GM12865 (cell line): ENCODE measurements at regions not wholly inside any gene's neighbourhood (a gene's known extent, or its start where the extent isn't known, plus 50 kb on each side); places are given as distances from the start of the nearest gene placed in this dataset.
"Not testable (repeated sequence)": the region's sequence is repeated elsewhere in the genome, so short reads cannot be mapped to it uniquely, and the experiment has no call there.

ENCODE experiments used
- DNase-seq: peaks from one replicate; pipeline ENCODE4 v3.0.0; 2010; ENCODE audit warnings: low read depth
- H3K4me3 ChIP-seq: 2 replicates; pipeline ENCODE4 v1.5.1; 2011; ENCODE audit warnings: mild to moderate bottlenecking, low read depth, low read length, control low read depth
- CTCF ChIP-seq: IDR thresholded peaks from 2 replicates; pipeline ENCODE4 v1.5.1; 2011; ENCODE audit warnings: low read length, control low read depth, low read depth, inconsistent platforms; ENCODE audit not compliant: insufficient read depth; ENCODE audit errors: missing control alignments

- no peak for TF ChIP-seq CTCF
- no peak for DNase-seq
- H3K4me3 ChIP-seq, result no peak overlapping the region
Observed at GRCh38 chr7:9124320-9124719, 690.9 kb downstream of the NXPH1 start.

DNA sequence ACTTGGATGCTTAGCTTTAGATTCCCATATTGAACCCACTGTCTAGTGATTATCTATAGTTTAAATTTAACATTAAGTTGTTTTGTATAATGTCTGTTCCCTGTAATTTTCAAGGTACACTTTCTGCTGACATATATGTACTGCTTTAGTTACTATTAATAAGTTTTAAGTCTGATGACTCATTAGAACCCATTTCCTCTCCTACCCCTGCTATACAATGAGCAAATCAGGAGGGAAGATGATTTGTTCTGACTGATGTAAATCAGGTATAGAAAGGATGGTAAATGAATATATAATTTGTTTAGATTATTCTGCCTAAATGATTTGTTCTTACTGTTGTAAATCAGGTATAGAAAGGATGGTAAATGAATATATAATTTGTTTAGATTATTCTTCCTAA is 691.8 kb downstream of the NXPH1 start:
- no peak overlapping the region for H3K4me3 ChIP-seq
- DNase-seq, result no peak
- TF ChIP-seq CTCF, result no peak

DNA sequence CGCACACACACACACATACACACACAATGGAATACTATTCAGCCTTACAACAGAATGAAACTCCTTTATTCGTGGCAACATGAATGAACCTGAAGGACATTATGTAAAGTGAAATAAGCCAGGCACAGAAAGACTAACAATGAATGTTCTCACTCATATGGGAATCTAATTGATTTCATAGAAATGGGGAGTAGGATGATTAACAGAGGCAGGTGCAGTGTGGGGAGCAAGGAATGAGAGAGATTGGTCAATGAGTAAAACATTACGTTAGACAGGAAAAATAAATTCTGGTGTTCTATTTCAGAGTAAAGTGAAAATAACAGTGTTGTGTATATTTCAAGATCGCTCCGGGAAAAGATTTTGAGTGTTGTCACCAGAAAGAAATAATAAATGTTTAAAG is 694.5 kb downstream of the NXPH1 start:
- no peak for DNase-seq
- no peak overlapping the region for H3K4me3 ChIP-seq
- no peak for TF ChIP-seq CTCF

GRCh38 chr7:9148687-9149086 is 715.3 kb downstream of the NXPH1 start:
- no peak for TF ChIP-seq CTCF
- no peak overlapping the region for H3K4me3 ChIP-seq
- DNase-seq, result no peak

DNA sequence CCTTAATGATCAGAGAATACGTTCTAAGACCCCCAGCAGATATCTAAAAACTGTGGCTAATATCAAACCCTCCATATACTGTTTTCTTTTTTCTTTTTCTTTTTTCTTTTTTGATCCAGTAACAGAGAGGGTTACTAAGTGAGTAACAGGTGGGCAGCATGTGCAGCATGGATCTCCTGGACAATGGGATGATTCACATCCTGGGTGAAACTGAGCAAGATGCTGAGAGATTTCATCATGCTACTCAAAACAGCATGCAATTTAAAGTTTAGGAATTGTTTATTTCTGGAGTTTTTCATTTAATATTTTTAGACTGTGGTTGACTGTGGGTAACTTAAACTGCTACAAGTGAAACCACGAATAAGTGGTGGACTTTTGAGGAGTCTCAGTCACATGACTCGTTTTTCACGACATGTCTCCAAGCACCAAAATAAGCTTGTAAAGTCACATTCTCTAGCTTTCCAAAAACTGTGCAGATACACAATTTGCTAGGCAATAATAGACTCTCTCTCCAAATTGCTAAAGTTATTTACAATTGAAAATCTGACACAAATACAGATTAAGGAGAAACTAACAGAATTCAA is 716.2 kb downstream of the NXPH1 start:
- TF ChIP-seq CTCF, result no peak
- no peak overlapping the region for H3K4me3 ChIP-seq
- no peak for DNase-seq

DNA sequence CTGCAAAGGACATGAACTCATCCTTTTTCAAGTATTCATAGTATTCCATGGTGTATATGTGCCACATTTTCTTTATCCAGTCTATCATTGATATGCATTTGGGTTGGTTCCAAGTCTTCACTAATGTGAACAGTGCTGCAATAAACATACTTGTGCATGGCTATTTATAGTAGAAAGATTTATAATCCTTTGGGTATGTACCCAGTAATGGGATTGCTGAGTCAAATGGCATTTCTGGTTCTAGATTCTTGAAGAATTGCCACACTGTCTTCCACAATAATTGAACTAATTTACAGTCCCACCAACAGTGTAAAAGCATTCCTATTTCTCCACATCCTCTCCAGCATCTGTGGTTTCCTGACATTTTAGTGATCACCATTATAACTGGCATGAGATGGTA is 730.3 kb downstream of the NXPH1 start:
- not testable (repeated sequence) for DNase-seq

GRCh38 chr7:9175871-9176270 is 742.5 kb downstream of the NXPH1 start:
- DNase-seq, result no peak
- no peak for TF ChIP-seq CTCF
- no peak overlapping the region for H3K4me3 ChIP-seq

More for the DNA sequence above, 730.3 kb downstream of the NXPH1 start:
- not testable (repeated sequence) for H3K4me3 ChIP-seq

DNA sequence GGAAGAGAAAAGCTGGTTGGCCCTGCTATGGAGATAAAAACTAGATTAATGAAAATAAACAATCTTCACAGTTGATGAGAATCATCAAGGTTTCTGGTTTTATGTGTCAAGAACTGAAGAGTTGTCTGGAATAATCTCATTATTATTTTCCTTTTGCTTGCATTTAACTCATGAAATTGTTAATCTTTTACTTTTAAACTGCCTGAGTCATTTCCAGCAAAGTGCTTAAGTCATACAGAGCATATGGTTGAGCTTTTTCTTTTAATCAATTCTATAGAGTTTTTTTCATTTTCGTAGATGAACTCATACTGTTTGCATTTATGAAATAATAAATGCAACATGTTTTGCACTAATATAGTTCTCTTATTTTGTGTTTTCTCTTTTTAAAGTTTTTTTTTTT is 747.9 kb downstream of the NXPH1 start:
- H3K4me3 ChIP-seq, result no peak overlapping the region
- DNase-seq, result no peak
- TF ChIP-seq CTCF, result no peak
